ENCODE measurements at regions not wholly inside any gene's neighbourhood (a gene's known extent, or its start where the extent isn't known, plus 50 kb on each side); places are given as distances from the start of the nearest gene placed in this dataset.
"Not testable (repeated sequence)": the region's sequence is repeated elsewhere in the genome, so short reads cannot be mapped to it uniquely, and the experiment has no call there.

DNA sequence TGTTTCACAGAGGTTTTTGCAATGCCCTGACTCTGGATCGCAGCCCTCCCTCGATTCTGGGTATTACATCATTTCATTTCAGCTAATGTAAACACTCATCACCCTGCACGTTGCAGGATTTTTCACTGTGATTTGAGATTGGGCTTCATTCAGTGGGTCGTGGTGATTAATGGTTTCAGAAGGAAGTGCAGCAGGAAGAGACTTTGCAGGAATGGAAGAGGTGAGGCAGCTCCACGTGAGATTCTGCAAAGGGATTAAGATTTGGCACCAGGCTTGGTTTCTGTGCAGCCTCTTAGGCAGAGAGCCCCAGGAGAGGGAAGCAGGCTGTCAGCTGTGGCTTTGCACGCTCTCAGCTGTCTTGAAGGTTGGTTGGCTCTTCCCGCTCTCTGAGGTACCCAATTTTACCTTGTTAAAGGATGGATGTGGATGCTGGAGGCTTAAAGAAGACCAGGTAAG lies 95.2 kb downstream of the PLCE1 start:
- no peak for DNase-seq

DNA sequence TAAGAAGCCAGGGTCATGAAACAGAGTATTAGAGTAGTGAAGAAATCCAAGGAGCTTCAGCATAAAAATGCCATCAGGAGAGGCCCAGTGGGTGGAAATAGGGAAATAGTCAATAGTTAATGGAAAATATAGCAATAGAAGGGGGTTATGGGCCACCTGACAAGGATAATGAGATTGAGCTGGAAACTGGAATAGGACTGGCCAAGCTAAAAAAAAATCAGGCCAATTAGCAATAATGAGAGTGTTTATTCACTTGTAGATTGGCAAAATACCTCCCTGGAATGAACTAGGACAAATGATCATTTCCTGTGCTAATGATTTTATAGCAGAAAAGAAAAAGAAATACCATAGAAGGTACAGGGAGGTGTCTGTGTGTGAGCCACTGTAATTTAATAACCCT lies 97.9 kb downstream of the PLCE1 start:
- no peak for DNase-seq

DNA sequence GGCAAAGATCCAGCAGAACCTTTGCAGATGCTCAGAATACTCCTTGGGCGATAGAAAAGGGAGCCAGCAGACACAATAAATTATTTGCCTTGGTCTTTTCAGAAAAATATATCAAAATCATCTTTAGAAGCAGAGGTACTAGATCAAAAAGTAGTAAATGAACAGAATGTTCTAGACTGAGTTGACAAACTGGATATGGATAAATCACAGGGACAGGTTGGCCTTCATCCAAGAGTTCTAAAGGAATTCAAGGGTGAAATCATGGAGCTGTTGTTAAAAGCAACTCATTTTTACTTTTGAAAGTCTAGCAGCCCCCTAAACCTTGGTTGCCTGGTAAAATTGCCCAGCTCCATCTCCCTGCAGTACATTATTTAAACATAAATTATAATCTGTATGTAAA lies 99.1 kb downstream of the PLCE1 start:
- DNase-seq: no peak

DNA sequence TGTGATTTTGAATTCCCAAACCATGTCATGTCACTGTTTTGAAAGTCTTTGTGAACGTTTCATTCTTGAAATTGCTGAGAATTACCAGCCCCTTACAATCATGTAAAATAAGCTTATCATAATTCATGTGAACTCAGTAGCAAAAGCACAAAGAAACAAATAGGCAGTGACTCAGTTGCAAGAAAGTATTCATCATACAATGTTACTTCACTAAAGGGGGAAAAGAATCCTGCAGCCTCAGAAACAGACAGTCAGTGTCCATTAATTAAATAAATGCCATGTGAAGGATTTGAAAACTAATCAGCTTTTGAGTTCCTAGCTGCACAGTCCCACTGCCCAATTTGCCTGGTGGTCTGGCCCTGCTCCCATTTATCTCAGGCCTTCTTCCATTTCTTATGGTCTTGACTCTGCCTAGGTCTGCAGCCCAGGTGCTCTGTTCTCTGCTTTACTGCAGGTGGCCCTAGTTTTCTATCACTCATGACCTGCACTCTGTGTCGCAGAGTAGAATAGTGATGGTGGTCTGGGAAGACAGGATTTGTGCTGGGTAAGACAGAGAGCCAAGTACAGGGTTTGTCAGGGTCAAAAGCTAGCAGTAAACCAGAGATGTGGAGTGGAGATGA lies 99.7 kb downstream of the PLCE1 start:
- DNase-seq: no peak

DNA sequence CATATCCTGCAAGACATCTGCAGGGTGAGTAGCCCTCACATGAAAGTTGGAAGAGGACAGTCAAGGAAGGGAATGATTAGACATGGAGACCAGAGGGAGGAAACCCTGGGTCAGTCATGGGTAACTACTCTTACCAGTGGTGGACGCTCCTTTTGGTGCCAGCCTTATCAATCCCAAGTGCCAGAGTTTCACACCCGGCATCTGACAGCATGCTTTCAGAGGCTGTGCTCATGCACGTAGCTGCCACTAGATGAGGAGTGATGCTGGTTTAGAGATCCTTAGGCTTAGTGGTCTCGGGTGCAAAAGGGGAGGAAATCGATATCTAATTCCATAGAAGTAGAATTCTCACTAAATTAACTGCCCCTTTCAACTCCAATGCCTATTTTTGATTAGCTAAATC lies 100.8 kb downstream of the PLCE1 start:
- no peak for DNase-seq

DNA sequence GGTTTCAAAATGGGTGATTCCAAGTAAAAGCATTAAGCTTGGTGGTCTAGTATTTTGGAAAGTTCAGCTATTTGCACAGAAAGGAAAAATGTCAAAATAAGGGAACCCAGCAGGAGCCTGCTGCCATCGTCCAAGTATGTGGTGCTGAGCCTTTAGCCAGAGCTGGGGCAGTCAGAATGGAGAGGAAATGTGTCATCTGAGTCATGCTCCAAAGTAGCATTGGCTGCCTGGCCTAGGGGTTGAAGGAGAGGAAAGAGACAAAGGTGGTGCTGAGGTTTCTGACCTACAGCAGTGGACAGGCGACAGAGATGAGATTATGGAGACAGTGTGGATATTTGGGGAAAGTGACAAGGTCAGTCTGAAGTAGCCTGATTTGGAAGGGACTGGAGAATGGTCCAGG lies 103.9 kb downstream of the PLCE1 start:
- no peak for DNase-seq

DNA sequence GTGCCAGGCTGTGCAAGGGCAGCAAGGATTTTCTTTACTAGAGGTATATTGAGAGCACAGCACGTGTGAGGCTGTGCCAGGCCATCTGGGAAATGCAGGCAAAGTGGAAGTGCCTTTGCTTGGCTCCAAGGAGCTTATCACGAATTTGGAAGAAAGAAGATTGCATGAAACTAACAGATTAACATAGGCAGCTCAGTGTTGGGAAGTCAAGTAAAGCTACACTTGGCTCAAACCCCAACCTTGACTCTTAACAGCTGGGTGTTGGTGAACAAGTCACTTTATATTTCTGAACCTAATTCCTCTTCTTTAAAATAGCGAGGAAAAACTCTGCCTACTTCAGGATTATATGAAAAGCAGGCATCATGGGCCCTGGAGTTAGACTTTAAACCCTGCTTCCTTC lies 105.2 kb downstream of the PLCE1 start:
- no peak for DNase-seq

DNA sequence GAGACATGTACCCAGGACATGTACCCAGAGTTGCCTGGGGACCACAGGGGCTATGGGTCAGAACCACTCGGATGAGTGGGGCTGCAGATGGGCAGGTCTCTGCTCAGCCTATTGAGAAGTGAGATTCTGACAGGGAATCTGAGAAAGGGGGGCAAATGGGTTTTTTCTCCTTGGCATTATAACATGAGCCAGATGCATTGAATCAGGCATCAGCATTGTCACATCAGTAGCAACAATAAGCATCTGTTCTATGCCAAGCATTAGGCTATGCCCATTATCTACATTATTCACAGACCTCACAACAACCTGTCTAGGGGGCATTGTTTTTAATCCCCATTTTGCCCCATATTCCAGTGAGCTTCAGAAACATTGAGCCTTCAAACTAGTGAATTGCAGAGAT lies 108.2 kb downstream of the PLCE1 start:
- DNase-seq: no peak

DNA sequence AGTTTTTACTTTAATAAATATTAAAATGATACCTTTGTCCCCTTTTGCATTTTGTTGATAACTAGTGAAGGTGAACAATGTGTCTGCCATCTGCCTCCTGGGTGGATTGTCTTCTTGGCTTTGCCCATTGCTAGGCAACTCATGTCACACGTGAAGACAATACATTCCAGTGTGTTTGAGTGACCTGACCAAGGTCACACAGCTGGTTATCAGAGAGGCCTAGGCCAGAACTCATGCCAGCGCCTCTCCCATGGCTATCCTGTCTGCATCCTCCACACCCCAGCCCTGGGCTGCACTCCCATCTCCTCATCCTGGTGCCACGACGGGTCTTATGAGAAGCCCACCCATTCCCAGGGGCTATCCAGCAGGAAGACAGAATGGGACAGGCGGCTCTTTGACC lies 108.7 kb downstream of the PLCE1 start:
- DNase-seq: no peak

DNA sequence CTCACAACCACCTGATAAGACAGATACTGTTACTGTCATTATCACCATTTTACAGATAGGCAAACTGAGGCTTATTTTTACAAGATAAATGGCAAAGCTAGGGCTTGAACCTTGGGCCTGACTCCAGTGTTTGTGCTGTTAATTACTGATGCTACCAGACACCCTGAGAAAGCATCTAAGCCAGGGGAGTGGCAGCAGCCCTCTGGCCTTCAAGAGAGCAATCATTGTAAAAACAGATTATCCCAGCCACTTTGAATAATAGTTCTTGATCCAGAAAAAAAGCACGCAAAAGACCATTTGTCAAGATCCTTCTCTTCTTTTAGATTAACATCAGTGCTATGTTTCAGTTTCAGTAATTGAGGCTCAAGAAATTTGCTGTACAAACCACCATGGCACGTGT lies 109.5 kb downstream of the PLCE1 start:
- DNase-seq: no peak

DNA sequence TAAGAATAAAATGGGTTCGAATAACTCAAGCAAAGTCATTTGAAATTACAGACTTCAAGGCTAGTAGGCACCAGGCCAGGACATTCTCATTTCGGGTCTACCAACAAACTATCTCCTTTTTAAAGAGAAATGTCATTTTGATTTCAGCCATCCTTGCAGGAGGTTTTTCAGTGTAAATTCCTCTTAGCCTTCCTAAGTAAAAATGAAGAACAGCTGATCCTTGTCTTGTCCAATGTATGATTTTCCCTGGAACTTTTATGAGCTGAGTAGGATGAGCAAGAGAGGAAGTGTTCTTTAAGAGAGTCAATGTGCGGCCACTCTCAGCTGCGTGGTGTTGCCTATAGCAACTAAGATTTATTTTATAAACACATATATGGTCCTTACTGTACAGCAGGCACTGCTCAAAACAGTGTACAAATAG lies 110.1 kb downstream of the PLCE1 start:
- DNase-seq: no peak

DNA sequence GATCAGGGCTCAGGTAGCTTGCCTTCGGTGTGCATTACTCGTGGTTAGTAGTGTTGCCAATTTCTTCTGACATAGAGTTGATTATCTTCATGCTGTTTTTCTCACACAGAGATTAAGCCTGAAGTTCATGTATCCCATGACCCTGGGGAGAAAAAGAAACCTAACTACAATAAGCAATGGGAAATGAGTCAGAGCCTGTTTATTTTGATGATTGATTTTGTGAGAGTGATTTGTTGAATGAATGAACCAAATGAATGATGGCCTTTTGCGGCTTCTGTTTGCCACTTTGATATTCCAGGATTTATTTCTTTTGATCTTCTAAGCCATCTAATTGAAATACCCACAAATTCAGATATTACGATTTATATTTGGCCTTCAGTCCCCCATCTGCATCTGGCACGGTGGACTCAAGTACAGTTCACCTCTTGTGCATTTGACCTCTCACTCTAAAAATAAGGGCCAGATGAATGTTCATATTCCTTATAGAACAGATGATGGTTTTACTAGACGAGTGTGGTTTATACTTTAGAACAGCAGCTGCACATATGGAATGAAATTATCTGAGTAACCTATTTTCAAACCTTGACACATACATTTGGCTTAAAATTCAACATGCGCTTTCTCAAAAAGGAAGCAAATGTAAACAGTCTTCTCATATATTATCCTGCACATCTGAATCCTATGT lies 110.7 kb downstream of the PLCE1 start:
- no peak for DNase-seq

DNA sequence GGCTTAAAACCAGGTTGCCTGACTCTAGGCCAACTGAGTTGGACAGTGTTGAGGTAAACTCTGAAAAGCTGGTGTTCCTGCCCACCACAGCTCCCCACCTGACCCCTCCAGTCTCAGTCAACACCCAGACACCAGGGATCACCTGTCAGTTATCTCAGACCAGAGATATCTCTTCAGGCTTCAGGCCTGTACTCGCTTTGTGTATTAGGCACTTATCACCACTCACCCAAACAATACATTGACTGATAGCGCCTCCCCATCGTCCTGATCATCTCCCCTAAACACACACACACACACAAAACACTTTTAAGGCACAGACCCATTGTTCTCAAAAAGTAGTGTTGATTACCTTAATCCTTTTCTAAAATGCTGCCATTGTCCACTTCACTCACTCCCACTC lies 111.5 kb downstream of the PLCE1 start:
- DNase-seq: no peak

DNA sequence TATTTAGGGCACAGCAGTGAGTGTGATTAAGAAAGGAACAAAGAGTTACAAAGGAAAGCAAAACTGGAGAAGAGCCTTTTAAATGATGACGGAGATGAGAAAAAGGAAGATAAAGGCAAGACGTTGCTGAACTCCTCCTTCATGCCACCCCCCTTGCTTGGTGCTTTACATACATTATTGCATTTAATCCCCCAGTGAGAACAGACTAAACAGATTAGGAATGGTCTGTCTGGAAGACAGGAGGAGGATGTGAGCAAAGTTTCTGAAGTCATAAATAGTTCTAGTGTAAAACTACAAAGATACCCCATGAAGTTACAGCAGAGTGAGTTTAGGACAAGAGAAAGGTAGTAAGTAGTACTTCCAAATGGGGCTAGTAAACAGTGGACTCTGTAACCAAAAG lies 113.5 kb downstream of the PLCE1 start:
- DNase-seq: no peak

DNA sequence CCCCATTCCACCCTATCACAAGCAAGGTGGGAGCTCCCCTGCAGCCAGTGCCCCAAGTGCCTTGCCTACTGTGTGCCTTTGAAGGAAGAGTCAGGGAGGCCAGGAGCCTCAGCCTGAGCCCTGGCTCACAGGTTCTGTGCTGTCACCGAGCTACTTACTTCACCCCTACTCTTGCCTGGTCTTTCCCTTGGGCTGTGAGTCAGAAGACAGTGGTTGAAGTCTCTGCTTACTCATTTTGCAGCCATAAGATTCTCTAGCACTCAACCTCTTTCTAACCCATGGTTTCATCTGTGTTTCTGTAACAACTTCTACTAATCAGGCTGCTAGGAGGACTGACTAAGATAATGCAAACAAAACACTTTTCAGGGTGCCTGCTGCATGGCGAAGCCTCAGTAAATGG lies 114.5 kb downstream of the PLCE1 start:
- no peak for DNase-seq

DNA sequence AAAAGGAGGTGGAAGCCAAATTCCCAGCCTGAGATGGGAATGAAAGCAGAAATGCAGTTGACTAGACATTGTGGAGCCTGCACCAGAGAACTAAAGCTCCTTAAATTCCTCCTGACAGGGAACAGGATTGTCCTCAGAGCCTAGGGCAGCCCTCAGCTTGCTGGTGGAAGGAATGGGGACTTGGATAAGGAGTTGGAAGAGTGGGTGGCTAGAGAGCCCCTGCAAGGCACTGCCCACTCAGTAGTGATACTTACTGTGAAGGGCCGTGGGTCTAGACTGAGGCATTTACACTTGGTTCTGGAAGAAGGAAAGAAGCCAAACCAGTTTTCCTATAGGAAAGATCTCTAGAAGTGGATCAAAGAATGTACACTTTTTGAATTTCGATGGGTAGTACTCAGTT lies 117.6 kb downstream of the PLCE1 start:
- DNase-seq: no peak

DNA sequence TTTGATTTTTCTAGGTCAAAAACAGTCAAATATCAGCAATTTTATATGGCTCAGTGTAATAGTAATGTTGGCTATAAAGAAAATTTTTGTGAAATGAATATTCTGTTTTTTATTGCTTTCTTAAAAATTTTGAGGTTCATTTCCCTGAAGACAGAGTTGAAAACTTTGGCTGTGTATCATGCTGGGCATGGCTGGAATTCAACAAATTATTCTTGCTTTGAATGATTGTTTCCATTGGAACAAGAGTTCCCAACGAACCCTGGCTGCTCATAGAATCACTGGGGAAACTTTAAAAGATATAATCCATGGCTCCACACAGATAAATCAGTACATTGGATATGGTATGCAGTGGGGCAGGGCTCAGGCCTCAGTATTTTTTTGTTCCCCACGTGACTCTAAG lies 118.6 kb downstream of the PLCE1 start:
- no peak for DNase-seq

DNA sequence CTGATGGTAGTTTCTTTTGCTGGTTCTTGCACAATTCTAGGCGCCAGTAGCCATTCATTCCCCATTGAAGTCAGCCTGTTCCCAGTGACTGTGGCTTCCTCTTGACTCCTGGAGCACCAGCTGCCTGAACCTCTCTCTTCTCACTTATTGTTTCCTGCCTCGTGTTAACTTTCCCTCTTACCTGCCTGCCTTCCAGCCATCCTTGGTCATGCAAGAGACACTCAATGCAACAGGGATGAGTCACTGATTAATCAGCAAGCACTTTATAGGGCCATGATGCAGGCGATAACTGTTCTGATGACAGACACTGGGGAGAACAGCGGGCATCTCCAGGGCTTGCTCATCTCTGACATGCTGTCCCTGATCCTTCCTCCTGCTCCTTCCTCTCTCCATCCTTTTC lies 122.0 kb downstream of the PLCE1 start:
- DNase-seq: no peak

DNA sequence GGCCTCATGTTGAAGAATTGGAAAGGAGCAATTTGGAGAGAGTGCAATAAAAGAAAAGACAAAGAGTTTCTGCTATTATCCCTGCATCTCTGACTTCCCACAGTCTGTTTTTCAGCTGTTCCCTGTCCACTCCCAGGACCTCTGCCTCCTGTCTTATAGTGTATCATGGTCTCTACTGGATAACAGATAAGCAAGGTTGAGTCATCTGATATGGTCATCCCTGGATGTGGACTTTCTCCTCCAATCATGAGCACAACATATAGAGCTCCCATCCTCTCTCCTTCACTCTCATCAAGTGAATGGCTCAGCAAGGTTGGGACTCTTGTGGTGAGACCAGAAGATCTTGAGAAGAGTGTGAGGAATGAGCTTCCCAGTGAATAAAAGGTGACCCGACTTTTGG lies 123.1 kb downstream of the PLCE1 start:
- DNase-seq: no peak

DNA sequence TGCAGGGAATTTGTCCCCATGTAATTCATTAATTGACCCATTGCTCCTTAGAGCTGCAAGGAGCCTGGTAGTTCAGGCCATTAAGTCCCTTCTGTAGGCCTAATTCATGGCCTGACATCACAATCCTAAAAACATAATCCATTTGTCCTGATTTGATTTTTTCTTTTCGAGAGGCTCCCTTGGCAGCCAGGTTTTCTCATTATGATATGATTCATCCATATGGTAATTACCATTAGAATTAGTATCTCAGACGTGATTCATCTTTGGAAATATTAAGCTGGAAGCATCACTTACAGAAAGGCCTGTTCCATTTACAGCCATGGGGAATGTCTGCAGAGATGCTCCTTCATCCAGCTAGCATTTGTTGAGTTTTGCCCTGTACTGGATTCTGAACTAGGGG lies 128.5 kb downstream of the PLCE1 start:
- DNase-seq: no peak

DNA sequence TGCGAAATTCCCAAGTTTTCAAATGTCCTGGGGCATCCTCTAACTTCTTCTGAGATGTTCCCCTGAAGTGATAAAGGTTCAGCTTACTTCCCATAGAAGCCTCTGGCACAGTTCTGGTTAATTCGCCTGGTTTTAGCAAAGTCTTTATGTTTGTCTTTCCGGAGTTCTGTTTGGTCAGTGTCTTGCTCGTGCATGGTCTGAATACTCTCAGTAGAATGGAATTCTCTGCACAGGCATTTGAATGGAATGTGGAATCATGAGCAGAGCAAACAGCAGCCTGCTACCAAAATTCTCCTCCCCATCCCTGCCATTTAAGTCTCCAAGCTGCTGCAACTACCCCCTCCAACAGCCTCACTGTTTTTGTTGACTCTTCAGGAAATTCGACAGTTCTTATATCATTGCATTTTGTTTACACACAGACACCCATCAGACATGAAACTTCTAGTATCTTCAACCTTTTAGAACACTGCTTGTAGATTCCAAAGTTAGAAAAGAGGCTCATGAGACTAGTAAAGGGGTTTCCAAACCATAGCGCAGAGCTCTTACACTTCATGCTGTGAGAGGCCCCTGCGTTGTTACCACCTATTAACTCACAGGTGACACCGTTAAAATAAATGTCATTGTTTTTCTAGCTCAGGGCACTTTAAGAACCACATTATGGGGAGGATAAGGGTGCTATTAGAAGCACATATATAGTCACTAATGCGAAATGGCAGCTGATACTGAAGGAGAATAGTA lies 129.7 kb downstream of the PLCE1 start:
- no peak for DNase-seq

DNA sequence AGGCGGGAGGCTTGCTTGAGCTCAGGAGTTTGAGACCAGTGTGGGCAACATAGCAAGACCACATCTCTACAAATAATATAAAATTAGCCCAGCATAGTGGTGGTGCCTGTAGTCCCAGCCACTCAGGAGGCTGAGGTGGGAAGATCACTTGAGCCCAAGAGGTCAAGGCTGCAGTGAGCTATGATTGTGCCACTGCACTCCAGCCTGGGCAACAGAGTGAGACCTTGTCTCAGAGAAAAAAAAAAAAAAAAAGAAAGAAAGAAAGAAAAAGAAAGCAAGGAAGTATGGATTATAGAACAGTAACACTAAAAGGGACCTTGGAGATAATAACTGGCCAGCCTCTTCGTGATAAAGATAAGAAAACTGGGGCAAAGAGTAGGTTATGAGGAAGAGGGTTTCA lies 130.4 kb downstream of the PLCE1 start:
- DNase-seq: not testable (repeated sequence)

DNA sequence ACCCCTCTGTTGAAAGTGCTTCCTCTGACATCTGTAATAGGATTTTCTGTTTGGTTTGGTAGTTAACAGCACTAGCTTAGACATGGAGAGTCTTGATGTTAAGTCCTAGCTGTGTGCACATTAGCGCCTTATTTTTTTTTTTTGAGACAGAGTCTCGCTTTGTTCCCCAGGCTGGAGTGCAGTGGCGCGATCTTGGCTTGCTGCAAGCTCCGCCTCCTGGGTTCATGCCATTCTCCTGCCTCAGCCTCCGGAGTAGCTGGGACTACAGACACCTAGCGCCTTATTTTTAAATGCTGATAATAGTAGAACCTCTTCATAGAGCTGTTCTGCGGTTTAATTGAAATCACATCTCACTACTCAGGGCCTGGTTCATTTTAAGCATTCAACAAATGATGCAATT lies 131.5 kb downstream of the PLCE1 start:
- DNase-seq: not testable (repeated sequence)

DNA sequence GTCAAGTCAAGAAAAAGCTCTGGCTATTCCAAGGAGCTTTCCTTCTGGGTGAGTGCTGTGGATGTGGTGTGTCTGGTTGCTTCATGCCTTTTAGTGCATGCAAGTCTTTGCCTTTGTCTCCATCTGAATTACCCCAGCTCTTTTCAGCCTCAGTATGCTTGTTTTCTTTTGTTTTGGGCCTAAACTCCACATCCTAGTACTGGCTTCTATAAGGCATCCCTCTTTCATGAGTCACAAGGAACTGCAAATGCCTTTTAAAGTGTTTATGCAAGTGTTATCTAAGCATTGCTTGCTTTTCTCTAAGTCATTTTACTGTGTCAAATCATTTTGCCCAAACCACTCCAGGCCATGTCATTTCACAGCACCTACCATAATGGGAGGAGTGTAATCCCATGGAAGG lies 132.1 kb downstream of the PLCE1 start:
- no peak for DNase-seq
